T-helper 17 cell (primary cell): ENCODE measurements at regions not wholly inside any gene's neighbourhood (a gene's known extent, or its start where the extent isn't known, plus 50 kb on each side); places are given as distances from the start of the nearest gene placed in this dataset.
"Not testable (repeated sequence)": the region's sequence is repeated elsewhere in the genome, so short reads cannot be mapped to it uniquely, and the experiment has no call there.

Experiments used
- ATAC-seq: fragments of 150-1000 bp; cut with Tn5 transposase; 2 replicates; pipeline ENCODE4 v1.10.0; 2021; ENCODE audit warnings: mild to moderate bottlenecking, moderate library complexity
- DNase-seq, 3 donors: peaks; one replicate each; pipeline versions ENCODE4 v3.0.0 to v3.0.0-alpha.2; 2020 to 2021
- H3K9me3 ChIP-seq: one replicate; pipeline ENCODE4 v1.7.0; 2013; ENCODE audit warnings: low read length, mild to moderate bottlenecking; ENCODE audit not compliant: control insufficient read depth, poor library complexity, severe bottlenecking
- H3K27ac Mint-ChIP-seq: one replicate; pipeline ENCODE4 v1.8.0; 2022; ENCODE audit warnings: mild to moderate bottlenecking, moderate library complexity, mixed read lengths
- H3K27me3 Mint-ChIP-seq: one replicate; pipeline ENCODE4 v1.8.0; 2022; ENCODE audit warnings: mixed read lengths
- H3K36me3 Mint-ChIP-seq: one replicate; pipeline ENCODE4 v1.8.0; 2022; ENCODE audit warnings: low read depth, mixed read lengths
- H3K4me1 Mint-ChIP-seq: one replicate; pipeline ENCODE4 v1.8.0; 2022; ENCODE audit warnings: mild to moderate bottlenecking, mixed read lengths
- H3K4me3 Mint-ChIP-seq: one replicate; pipeline ENCODE4 v1.8.0; 2022; ENCODE audit warnings: mild to moderate bottlenecking, moderate library complexity, mixed read lengths

DNA sequence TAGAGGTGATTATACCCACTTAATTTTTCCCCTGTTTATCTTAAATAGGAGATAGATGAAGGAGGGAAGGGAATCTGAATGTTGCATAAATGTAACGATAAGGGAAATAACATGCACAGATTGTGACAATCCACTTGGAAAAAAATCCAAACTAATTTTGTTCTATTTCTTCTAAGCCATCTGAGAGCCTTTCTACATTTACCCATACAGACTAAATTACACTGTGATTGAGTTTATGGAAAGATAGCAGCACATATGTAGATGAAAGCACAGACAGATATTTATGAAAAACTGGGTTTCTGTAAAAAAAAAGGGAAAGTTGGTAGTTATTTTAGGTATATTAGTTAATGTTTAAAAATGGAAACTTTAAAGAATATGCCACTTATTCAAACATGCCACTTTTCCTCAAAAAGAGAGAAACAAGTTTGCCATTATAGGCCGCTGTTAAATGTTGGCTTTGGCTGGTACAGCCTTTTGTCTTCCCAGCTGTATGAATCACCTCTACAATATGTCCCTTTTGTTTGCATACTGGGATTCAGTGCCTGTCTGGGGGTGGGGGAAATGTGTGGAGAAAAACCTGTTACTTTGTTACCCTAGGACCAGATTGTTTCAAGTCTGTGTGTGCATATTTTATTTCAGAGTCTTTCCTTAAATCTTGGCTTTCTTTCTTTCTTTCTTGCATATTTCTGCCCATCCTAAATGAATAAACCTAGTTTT is 470.2 kb upstream of the LMO3 start:
- Mint-ChIP-seq H3K4me3 (no peak overlapping the region), H3K4me1 (no peaks in the 10 kb centered on the region), H3K27ac (no peak overlapping the region), H3K27me3 (no peaks in the 10 kb centered on the region), H3K36me3 (no peaks in the 10 kb centered on the region)
- ATAC-seq = no peak
- no peak for DNase-seq
- peaks cover 3% of the 10 kb centered on the region for H3K9me3 ChIP-seq

DNA sequence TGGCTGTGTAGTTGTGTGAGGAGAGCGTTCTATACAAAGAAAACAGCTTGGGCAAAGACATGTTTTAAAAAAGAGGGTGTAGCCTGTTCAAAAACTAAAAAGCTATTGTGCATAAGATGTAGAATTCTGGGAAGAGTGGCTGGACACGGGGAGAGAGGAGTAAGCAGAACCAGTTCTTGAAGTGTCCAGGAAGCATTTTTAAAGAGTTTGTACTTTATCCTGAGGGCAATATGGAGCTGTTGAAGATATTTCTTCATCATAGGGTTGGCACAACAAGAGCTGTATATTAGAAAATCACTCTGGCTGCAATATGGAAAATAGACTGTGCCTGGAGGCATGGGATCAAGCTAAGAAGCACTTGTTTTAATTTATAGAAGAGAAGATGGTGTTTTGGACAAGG is 458.9 kb upstream of the LMO3 start:
- ATAC-seq (no peak), DNase-seq (no peak)
- no peaks in the 10 kb centered on the region for H3K4me1 Mint-ChIP-seq
- no peak overlapping the region for H3K4me3 Mint-ChIP-seq
- H3K36me3 Mint-ChIP-seq = no peaks in the 10 kb centered on the region
- no peak overlapping the region for H3K27ac Mint-ChIP-seq
- H3K27me3 Mint-ChIP-seq = no peaks in the 10 kb centered on the region
- H3K9me3 ChIP-seq = no peaks in the 10 kb centered on the region

DNA sequence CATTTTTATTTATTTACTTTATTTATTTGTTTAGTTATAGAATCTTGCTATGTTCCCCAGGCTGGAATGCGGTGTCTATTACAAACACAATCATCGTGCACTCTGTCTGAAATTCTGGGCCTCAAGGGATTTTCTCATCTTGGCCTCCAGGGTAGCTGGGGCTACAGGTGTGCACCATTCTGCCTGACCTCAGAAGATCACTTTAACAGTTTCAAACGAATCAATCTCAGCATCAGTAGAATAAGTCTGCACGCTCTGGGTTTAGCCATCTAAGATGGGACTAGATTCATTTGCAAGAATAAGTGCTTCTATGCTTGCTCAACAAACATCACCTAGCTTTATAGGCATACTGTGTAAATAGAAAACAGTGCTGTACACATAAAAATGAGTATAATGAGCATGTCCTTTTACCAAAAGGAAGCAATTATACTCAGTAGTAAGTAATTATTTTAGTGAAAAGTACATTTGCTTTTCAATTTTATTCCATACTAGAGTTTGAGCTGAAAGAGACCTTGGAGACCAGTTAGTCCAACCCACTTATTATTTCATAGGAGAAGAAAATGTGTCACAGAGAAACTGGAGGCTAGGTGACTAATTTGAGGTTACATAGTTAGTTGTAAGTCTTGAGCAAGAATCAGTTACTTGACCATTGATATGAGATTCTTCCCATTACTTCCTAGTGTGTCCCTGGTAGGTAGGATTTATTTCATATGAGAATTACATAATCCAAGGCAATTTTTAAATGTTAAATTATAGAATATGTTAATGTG is 456.5 kb upstream of the LMO3 start:
- no peaks in the 10 kb centered on the region for H3K9me3 ChIP-seq
- Mint-ChIP-seq H3K36me3 (no peaks in the 10 kb centered on the region), H3K4me3 (no peak overlapping the region), H3K27me3 (no peaks in the 10 kb centered on the region), H3K4me1 (no peaks in the 10 kb centered on the region), H3K27ac (no peak overlapping the region)
- ATAC-seq (no peak), DNase-seq (no peak)

DNA sequence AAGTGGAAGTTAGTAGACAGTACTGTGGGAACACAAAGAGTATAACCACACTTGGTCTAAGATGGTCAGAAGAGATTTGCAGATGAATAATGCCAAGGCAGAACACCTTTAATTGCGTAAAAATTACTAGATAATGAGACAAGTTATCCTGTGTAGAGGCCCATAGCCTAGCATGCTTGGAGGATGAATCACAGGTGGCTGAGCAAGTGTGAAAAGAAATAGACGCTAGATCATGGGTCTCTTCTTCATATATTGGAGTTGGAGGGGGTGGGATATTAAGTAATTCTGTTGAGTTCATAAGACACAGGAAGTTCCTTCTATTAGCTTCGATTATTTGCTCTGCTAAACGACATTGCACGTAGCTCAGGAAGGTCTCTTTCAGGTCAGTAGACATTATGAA is 454.3 kb upstream of the LMO3 start:
- Mint-ChIP-seq H3K4me3 (no peak overlapping the region), H3K4me1 (no peaks in the 10 kb centered on the region), H3K27me3 (no peaks in the 10 kb centered on the region)

DNA sequence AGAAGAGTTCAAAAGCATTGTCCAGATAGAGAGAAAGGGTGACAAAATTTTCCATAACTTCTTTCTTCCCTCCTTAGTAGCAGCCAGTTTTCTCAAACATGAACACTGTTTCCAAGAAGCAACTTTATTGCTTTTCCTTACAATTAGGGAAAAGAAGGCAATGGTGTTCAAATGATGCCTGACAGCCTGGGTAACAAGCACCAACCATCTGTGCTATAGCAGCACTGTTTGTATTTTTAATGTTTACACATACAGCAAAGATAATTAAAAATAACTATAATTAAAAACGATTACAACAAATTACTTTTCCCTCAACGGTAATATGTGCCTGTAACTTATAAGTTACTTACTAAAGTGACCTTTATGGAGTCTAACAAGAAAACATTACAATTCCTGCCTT is 450.6 kb upstream of the LMO3 start:
- H3K9me3 ChIP-seq = no peaks in the 10 kb centered on the region
- DNase-seq (no peak), ATAC-seq (no peak)
- H3K27ac Mint-ChIP-seq = no peak overlapping the region
- H3K4me1 Mint-ChIP-seq = no peaks in the 10 kb centered on the region
- no peaks in the 10 kb centered on the region for H3K27me3 Mint-ChIP-seq
- H3K36me3 Mint-ChIP-seq = no peaks in the 10 kb centered on the region
- H3K4me3 Mint-ChIP-seq = no peak overlapping the region

More for the DNA sequence above, 454.3 kb upstream of the LMO3 start:
- ATAC-seq (no peak), DNase-seq (no peak)
- no peaks in the 10 kb centered on the region for H3K9me3 ChIP-seq
- Mint-ChIP-seq H3K36me3 (no peaks in the 10 kb centered on the region), H3K27ac (no peak overlapping the region)

DNA sequence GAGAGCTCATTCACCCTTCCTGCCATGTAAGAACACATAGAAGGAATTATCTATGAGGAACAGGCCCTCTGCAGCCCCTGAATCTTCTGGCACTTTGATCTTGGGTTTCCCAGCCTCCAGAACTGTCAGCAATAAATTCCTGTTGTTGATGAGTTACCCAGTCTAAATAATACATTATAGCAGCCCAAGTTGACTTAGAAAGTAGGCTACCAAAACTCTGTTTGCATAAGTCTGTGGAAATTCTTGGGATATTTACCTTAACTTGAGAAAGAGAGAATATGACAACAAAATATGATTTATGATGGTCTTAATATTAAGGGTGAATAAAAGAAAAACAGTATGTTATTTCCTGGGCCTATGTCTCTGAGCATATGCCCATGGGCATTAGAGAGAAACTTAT is 433.0 kb upstream of the LMO3 start:
- Mint-ChIP-seq H3K4me1 (no peaks in the 10 kb centered on the region), H3K4me3 (no peak overlapping the region), H3K27ac (no peak overlapping the region), H3K27me3 (no peaks in the 10 kb centered on the region), H3K36me3 (no peaks in the 10 kb centered on the region)
- DNase-seq = no peak
- no peaks in the 10 kb centered on the region for H3K9me3 ChIP-seq
- ATAC-seq = no peak

DNA sequence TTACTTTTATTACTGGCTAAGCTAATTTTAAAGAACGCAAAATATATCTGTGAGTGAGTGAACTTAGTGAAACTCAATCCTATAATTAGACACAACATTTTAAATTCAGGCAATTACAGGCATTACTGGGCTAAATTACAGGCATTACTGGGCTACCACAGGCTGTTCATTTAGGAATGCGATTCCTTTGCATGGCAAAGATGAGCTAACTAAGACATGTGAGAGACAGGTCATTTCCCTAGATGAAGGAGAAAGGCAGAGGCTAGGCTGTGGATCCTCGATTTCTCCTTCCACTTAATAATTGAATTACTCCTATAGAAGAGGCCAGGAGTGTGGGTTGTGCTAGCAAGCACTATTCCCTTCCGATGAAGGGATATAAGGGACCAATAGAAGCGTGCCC is 429.4 kb upstream of the LMO3 start:
- H3K36me3 Mint-ChIP-seq = no peaks in the 10 kb centered on the region
- no peaks in the 10 kb centered on the region for H3K9me3 ChIP-seq
- no peak overlapping the region for H3K27ac Mint-ChIP-seq
- ATAC-seq (no peak), DNase-seq (no peak)
- no peaks in the 10 kb centered on the region for H3K4me1 Mint-ChIP-seq
- H3K27me3 Mint-ChIP-seq = no peaks in the 10 kb centered on the region
- H3K4me3 Mint-ChIP-seq = no peak overlapping the region

DNA sequence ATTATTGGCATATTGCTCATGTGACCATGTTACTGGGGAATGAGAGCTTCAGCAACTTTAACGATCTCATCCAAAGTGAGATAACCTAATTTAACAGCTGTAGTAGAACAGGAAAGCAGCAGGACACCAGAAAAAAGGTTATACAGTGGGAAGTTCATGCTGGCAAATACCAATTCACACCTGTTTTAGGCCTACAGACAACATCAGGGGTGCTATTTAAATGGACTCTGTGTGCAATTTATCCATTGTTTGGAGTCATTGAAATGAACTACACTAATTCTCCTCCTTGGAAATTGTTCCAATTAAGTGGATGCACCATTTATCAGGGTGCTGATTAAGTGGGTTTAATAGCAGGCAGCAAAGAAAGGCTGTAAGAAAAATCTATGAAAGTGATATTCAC is 424.4 kb upstream of the LMO3 start:
- no peak overlapping the region for H3K27ac Mint-ChIP-seq
- H3K4me3 Mint-ChIP-seq = no peak overlapping the region
- ATAC-seq (no peak), DNase-seq (no peak)
- H3K4me1 Mint-ChIP-seq = no peaks in the 10 kb centered on the region
- H3K27me3 Mint-ChIP-seq = no peaks in the 10 kb centered on the region
- H3K9me3 ChIP-seq = no peaks in the 10 kb centered on the region
- H3K36me3 Mint-ChIP-seq = no peaks in the 10 kb centered on the region

DNA sequence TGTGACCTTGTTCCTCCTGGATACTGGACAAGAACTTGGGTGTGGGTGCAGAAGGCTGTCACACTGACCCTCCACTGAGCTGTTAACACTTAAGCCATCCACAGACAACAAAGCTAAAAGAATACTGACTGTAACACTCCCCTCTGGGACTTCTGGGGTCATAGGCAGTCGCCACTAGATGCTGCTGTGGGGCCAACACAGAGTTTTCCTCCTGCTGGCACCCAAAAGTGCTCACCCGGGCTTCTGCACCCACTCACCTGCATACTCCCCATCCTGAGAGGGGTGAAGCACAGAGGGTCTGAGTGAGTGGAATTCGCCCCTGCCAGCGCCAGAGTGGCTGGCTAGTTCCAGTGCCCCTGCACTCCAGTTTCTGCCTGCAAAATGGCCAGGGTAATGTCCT is 422.4 kb upstream of the LMO3 start:
- H3K4me1 Mint-ChIP-seq = no peaks in the 10 kb centered on the region
- no peaks in the 10 kb centered on the region for H3K27me3 Mint-ChIP-seq
- H3K4me3 Mint-ChIP-seq = no peak overlapping the region
- no peak overlapping the region for H3K27ac Mint-ChIP-seq
- no peak for DNase-seq
- ATAC-seq = no peak
- no peaks in the 10 kb centered on the region for H3K36me3 Mint-ChIP-seq
- H3K9me3 ChIP-seq = no peaks in the 10 kb centered on the region

DNA sequence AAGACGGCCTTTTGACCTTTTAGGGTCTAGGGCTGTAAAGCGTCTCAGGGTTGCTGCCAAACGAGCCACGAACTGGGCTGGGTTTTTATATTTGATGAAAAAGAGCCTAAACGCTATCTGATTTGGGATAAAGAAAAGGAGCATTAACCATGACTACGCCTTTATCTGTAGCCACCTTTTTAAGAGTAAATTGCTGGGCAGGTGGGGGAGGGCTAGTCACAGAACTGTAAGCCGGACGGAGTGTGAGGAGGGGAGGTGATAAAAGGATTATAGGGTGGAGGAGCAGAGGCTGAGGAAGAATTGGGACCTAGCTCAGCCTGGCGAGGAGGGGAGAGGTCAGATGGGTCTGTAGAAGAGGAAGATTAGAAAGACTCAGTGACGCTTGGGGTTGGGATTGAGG is 419.5 kb upstream of the LMO3 start:
- not testable (repeated sequence) for DNase-seq, ATAC-seq, H3K36me3 Mint-ChIP-seq, H3K9me3 ChIP-seq, H3K4me3 Mint-ChIP-seq, H3K27me3 Mint-ChIP-seq, H3K4me1 Mint-ChIP-seq, H3K27ac Mint-ChIP-seq

DNA sequence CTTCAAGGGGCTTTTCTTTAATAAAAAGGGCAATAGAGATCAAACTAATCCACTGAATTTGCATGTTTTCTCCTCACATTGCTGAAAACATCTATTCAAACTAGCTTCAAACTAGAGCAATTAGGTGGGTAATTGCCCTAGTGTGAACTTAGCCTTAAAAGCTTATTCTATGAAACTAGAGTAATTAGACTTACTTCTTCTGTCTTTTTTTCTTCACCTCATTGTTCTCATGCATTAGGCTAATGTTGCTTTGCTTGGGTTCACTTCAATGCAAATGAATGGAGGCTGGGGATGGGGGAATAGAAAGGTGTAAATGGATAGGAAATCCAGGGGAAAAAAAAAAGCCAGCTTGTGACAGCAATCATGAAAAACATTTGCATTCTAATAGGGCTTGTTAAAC is 414.8 kb upstream of the LMO3 start:
- Mint-ChIP-seq H3K27ac (no peak overlapping the region), H3K4me3 (no peak overlapping the region), H3K36me3 (no peaks in the 10 kb centered on the region), H3K27me3 (no peaks in the 10 kb centered on the region), H3K4me1 (no peaks in the 10 kb centered on the region)
- ATAC-seq (no peak), DNase-seq (no peak)
- H3K9me3 ChIP-seq = no peaks in the 10 kb centered on the region

DNA sequence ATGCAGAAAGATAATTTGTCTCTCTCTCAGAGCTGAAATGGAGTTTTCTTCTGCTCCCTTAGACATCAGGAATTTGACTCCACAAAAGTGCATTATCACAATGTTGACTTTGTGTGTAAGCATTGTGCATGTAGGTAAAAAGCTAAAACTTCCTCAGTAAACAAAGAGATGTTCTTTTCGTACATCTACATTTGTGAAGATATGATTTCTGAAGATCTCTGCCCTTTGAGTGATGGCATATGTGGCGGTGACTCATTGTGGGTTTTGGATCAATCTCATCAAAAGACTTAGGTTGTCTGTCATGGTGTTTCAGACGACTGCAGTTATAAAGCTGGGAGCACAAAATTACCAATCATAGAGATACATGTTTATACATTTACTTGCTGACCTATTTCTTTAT is 411.4 kb upstream of the LMO3 start:
- Mint-ChIP-seq H3K36me3 (no peaks in the 10 kb centered on the region), H3K27me3 (no peaks in the 10 kb centered on the region), H3K4me1 (no peaks in the 10 kb centered on the region), H3K27ac (no peak overlapping the region), H3K4me3 (no peak overlapping the region)
- no peaks in the 10 kb centered on the region for H3K9me3 ChIP-seq
- DNase-seq = no peak
- ATAC-seq = no peak

DNA sequence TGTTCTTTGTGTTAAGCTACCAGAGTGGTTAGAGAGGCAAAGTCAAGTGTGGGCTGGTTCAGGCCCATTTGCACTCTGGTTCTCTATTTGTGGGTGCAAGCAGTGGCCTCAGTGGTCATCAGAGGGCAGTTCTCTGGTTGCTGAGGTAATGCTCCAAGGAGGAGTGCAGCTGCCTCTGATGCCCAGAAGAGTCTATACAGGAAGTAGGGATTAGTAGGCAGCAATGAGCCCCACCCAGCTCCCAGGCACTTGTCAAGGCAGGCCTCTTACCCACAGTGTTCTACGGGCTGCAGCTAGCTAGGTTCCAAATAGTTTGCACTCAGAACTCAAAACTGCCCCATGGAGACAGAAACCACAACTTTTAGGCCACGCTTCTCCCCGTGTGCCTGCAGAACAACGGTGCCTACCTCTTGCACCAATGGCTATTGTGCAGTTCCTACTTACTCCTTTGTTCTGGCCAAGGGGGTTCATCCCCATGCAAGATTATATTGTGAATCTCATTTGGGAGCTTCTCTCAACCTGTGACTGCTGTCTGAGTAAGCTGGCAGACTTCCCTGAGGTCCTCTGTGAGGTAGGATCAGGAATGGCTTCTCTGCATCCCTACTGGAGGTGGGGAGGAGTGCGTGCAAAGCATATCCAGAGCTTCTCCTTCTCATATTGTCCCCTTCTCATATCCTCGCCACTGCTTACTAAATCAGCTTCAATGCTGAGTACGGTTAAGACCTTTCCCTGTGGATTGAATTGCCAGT is 410.3 kb upstream of the LMO3 start:
- DNase-seq (no peak), ATAC-seq (no peak)
- no peaks in the 10 kb centered on the region for H3K9me3 ChIP-seq
- no peak overlapping the region for H3K4me3 Mint-ChIP-seq
- no peaks in the 10 kb centered on the region for H3K4me1 Mint-ChIP-seq
- H3K27me3 Mint-ChIP-seq = no peaks in the 10 kb centered on the region
- no peak overlapping the region for H3K27ac Mint-ChIP-seq
- H3K36me3 Mint-ChIP-seq = no peaks in the 10 kb centered on the region
